CD4-positive, CD25-positive, alpha-beta regulatory T cell (primary cell): ENCODE measurements at regions not wholly inside any gene's neighbourhood (a gene's known extent, or its start where the extent isn't known, plus 50 kb on each side); places are given as distances from the start of the nearest gene placed in this dataset.
A peak's percentile ranks its signal among the peaks of the same experiment; 100 is the strongest.

Source experiments
- ATAC-seq, 2 donors: fragments of 150-1000 bp; cut with Tn5 transposase; one replicate each; pipeline ENCODE4 v1.10.0; 2021; ENCODE audit warnings: low read depth in 2 of 2, moderate number of reproducible peaks in 2 of 2, moderate library complexity in 1 of 2
- DNase-seq, 3 donors: peaks; one replicate each; pipeline versions ENCODE4 v3.0.0 to v3.0.0-alpha.2; 2012 to 2022; ENCODE audit warnings: mixed read lengths in 1 of 3
- H3K27ac ChIP-seq: one replicate; pipeline ENCODE4 v1.7.0; 2013; ENCODE audit warnings: mild to moderate bottlenecking, low read length; ENCODE audit not compliant: insufficient read depth, poor library complexity, severe bottlenecking
- H3K27me3 ChIP-seq: one replicate; pipeline ENCODE4 v1.7.0; 2013; ENCODE audit warnings: low read length; ENCODE audit not compliant: control insufficient read depth, insufficient read depth
- H3K36me3 ChIP-seq: one replicate; pipeline ENCODE4 v1.7.0; 2013; ENCODE audit warnings: mild to moderate bottlenecking, low read length, moderate library complexity; ENCODE audit not compliant: control insufficient read depth, insufficient read depth
- H3K4me1 ChIP-seq: 2 replicates; pipeline ENCODE4 v1.7.0; 2013; ENCODE audit warnings: mild to moderate bottlenecking, low read length; ENCODE audit not compliant: insufficient read depth, control insufficient read depth, poor library complexity, severe bottlenecking
- H3K4me3 ChIP-seq: one replicate; pipeline ENCODE4 v1.7.0; 2013; ENCODE audit warnings: low read depth, mild to moderate bottlenecking, low read length, moderate library complexity
- H3K9me3 ChIP-seq, 2 experiments: 1 replicate in 1 of 2; 2 replicates in 1 of 2; pipeline ENCODE4 v1.7.0; 2013; ENCODE audit warnings: low read length in 2 of 2, mild to moderate bottlenecking in 1 of 2, moderate library complexity in 1 of 2; ENCODE audit not compliant: control insufficient read depth in 2 of 2
- H3K27ac Mint-ChIP-seq, 3 donors: one replicate each; pipeline ENCODE4 v1.8.0; 2020 to 2022; ENCODE audit warnings: mild to moderate bottlenecking in 3 of 3, mixed read lengths in 3 of 3, moderate library complexity in 2 of 3
- H3K27me3 Mint-ChIP-seq: one replicate; pipeline ENCODE4 v1.8.0; 2022; ENCODE audit warnings: mild to moderate bottlenecking, mixed read lengths
- H3K36me3 Mint-ChIP-seq: one replicate; pipeline ENCODE4 v1.8.0; 2020; ENCODE audit warnings: mixed read lengths
- H3K4me1 Mint-ChIP-seq, 4 donors: one replicate each; pipeline ENCODE4 v1.8.0; 2020 to 2022; ENCODE audit warnings: mixed read lengths in 4 of 4, mild to moderate bottlenecking in 1 of 4
- H3K4me3 Mint-ChIP-seq, 4 donors: one replicate each; pipeline ENCODE4 v1.8.0; 2020 to 2022; ENCODE audit warnings: mild to moderate bottlenecking in 4 of 4, mixed read lengths in 4 of 4, moderate library complexity in 3 of 4
- H3K9me3 Mint-ChIP-seq, 7 donors: one replicate each; pipeline ENCODE4 v1.8.0; 2020 to 2022; ENCODE audit warnings: mixed read lengths in 7 of 7, mild to moderate bottlenecking in 3 of 7, moderate library complexity in 2 of 7

- Histone ChIP-seq H3K4me1 (no peaks in the 10 kb centered on the region), H3K9me3 (no peaks in the 10 kb centered on the region), H3K36me3 (no peaks in the 10 kb centered on the region), H3K27ac (no peak overlapping the region), H3K4me3 (no peak overlapping the region), H3K27me3 (no peaks in the 10 kb centered on the region)
- DNase-seq (no peak), ATAC-seq (no peak)
- no peaks in the 10 kb centered on the region for H3K36me3 Mint-ChIP-seq
- H3K27ac Mint-ChIP-seq, result no peak overlapping the region
- no peaks in the 10 kb centered on the region for H3K9me3 Mint-ChIP-seq
- H3K4me1 Mint-ChIP-seq, result no peaks in the 10 kb centered on the region
- no peak overlapping the region for H3K4me3 Mint-ChIP-seq
- no peaks in the 10 kb centered on the region for H3K27me3 Mint-ChIP-seq
These were observed 348.2 kb downstream of the MYCN start for GRCh38 chr2:16288371-16289112.

- no peak for ATAC-seq
- no peak overlapping the region for H3K4me3 Mint-ChIP-seq
These were observed 347.5 kb downstream of the MYCN start for GRCh38 chr2:16287831-16288230.

GRCh38 chr2:16287281-16287680 lies 346.9 kb downstream of the MYCN start:
- ATAC-seq (no peak), DNase-seq (no peak)
- Histone ChIP-seq H3K36me3 (no peaks in the 10 kb centered on the region), H3K4me3 (no peak overlapping the region), H3K27ac (no peak overlapping the region), H3K9me3 (no peaks in the 10 kb centered on the region), H3K27me3 (no peaks in the 10 kb centered on the region), H3K4me1 (no peaks in the 10 kb centered on the region)
- Mint-ChIP-seq H3K27me3 (no peaks in the 10 kb centered on the region), H3K36me3 (no peaks in the 10 kb centered on the region), H3K4me1 (no peaks in the 10 kb centered on the region), H3K4me3 (no peak overlapping the region), H3K27ac (no peak overlapping the region), H3K9me3 (no peaks in the 10 kb centered on the region)

More at GRCh38 chr2:16287831-16288230, 347.5 kb downstream of the MYCN start:
- Mint-ChIP-seq H3K27ac (no peak overlapping the region), H3K4me1 (no peaks in the 10 kb centered on the region), H3K36me3 (no peaks in the 10 kb centered on the region), H3K27me3 (no peaks in the 10 kb centered on the region), H3K9me3 (no peaks in the 10 kb centered on the region)
- Histone ChIP-seq H3K27ac (no peak overlapping the region), H3K4me3 (no peak overlapping the region), H3K9me3 (no peaks in the 10 kb centered on the region), H3K4me1 (no peaks in the 10 kb centered on the region), H3K36me3 (no peaks in the 10 kb centered on the region), H3K27me3 (no peaks in the 10 kb centered on the region)
- DNase-seq, result no peak

- Mint-ChIP-seq H3K27me3 (peaks cover 4% of the 10 kb centered on the region), H3K4me1 (no peaks in the 10 kb centered on the region)
- H3K27ac ChIP-seq, result no peak overlapping the region
These were observed 345.6 kb downstream of the MYCN start for GRCh38 chr2:16285813-16286510.

GRCh38 chr2:16284941-16285625 lies 344.7 kb downstream of the MYCN start:
- no peak for ATAC-seq
- H3K4me3 ChIP-seq, result no peak overlapping the region
- no peak for DNase-seq
- Mint-ChIP-seq H3K4me3 (no peak overlapping the region), H3K4me1 (no peaks in the 10 kb centered on the region), H3K36me3 (no peaks in the 10 kb centered on the region), H3K9me3 (no peaks in the 10 kb centered on the region), H3K27ac (no peak overlapping the region), H3K27me3 (peaks cover 4% of the 10 kb centered on the region)
- no peaks in the 10 kb centered on the region for H3K4me1 ChIP-seq
- no peak overlapping the region for H3K27ac ChIP-seq
- H3K9me3 ChIP-seq, result no peaks in the 10 kb centered on the region
- no peaks in the 10 kb centered on the region for H3K36me3 ChIP-seq
- no peaks in the 10 kb centered on the region for H3K27me3 ChIP-seq

More at GRCh38 chr2:16285813-16286510, 345.6 kb downstream of the MYCN start:
- Histone ChIP-seq H3K27me3 (no peaks in the 10 kb centered on the region), H3K4me1 (no peaks in the 10 kb centered on the region), H3K36me3 (no peaks in the 10 kb centered on the region), H3K4me3 (no peak overlapping the region), H3K9me3 (no peaks in the 10 kb centered on the region)
- Mint-ChIP-seq H3K27ac (no peak overlapping the region), H3K9me3 (no peaks in the 10 kb centered on the region), H3K36me3 (no peaks in the 10 kb centered on the region), H3K4me3 (no peak overlapping the region)
- DNase-seq (no peak), ATAC-seq (no peak)

- DNase-seq, result no peak
- Mint-ChIP-seq H3K4me1 (no peaks in the 10 kb centered on the region), H3K27me3 (peaks cover 4% of the 10 kb centered on the region), H3K27ac (peak overlapping the region in 1 of 3 donors; percentile 37), H3K36me3 (no peaks in the 10 kb centered on the region), H3K4me3 (no peak overlapping the region), H3K9me3 (peaks cover 0 to under 1% (median 0%) of the 10 kb centered on the region in 7 donors)
- no peak overlapping the region for H3K27ac ChIP-seq
- no peaks in the 10 kb centered on the region for H3K4me1 ChIP-seq
- no peaks in the 10 kb centered on the region for H3K9me3 ChIP-seq
- no peak overlapping the region for H3K4me3 ChIP-seq
- no peak for ATAC-seq
- no peaks in the 10 kb centered on the region for H3K36me3 ChIP-seq
- H3K27me3 ChIP-seq, result no peaks in the 10 kb centered on the region
These were observed 342.9 kb downstream of the MYCN start for GRCh38 chr2:16283071-16283850.

- Histone ChIP-seq H3K4me1 (no peaks in the 10 kb centered on the region), H3K27ac (no peak overlapping the region), H3K4me3 (no peak overlapping the region), H3K27me3 (no peaks in the 10 kb centered on the region), H3K36me3 (no peaks in the 10 kb centered on the region), H3K9me3 (no peaks in the 10 kb centered on the region)
- Mint-ChIP-seq H3K27me3 (peaks cover 4% of the 10 kb centered on the region), H3K9me3 (peaks cover 0 to 2% (median 0%) of the 10 kb centered on the region in 7 donors), H3K27ac (no peak overlapping the region), H3K36me3 (no peaks in the 10 kb centered on the region), H3K4me3 (no peak overlapping the region), H3K4me1 (no peaks in the 10 kb centered on the region)
- DNase-seq (no peak), ATAC-seq (no peak)
These were observed 342.2 kb downstream of the MYCN start for GRCh38 chr2:16282511-16282910.
